ENCODE measurements at regions not wholly inside any gene's neighbourhood (a gene's known extent, or its start where the extent isn't known, plus 50 kb on each side); places are given as distances from the start of the nearest gene placed in this dataset.

DNA sequence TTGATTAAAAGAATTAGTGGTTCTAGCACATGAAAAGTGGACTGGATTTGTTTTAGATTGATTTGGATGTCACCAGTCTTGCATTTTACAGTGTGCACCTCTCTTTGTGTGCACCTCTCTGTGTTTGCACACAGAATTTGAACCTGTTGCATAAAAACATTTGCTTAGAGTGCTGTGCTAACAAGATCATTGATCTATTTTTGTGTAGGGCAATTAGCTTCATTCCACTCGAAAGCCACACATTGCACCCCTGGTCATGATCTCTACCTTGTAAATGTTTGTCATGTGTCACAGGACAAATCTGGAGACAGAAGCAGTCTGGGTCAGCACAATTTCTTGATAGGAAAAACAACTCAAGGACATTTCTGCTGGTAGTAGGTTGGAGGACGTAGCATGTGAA lies 258.7 kb upstream of the LINC00305 start:
- no peak overlapping the region for H3K27ac ChIP-seq
- no peaks in the 10 kb centered on the region for H3K9me3 ChIP-seq (ENCODE audit: insufficient read depth, low read depth)
- no peaks in the 10 kb centered on the region for H3K4me1 ChIP-seq (replicated peaks; ENCODE audit: insufficient read depth)
- no peaks in the 10 kb centered on the region for H3K36me3 ChIP-seq (ENCODE audit: low read depth)
- H3K4me3 ChIP-seq, result no peak overlapping the region
- no peaks in the 10 kb centered on the region for H3K9me2 ChIP-seq (ENCODE audit: insufficient read depth)
- DNase-seq, result no peak
- intact Hi-C loops (cut with micrococcal nuclease; ENCODE audit: unreplicated experiment), result no loop called here
- no peaks in the 10 kb centered on the region for H4K20me1 ChIP-seq (ENCODE audit: insufficient read depth)
- H3K79me2 ChIP-seq (ENCODE audit: low read depth), result no peaks in the 10 kb centered on the region
- ChIA-PET POLR2A (ENCODE audit: unreplicated experiment) (no interaction called here), CTCF (no interaction called here)
- no peaks in the 10 kb centered on the region for H3F3A ChIP-seq (ENCODE audit: insufficient read depth, low read depth)
- H2AFZ ChIP-seq, result no peak overlapping the region
- H3K27me3 ChIP-seq (ENCODE audit: insufficient read depth, low read depth), result no peaks in the 10 kb centered on the region
- TF ChIP-seq CTCF (conservative IDR thresholded peaks at IDR 0.05) (no peak), EZH2 (IDR thresholded peaks at IDR 0.05; ENCODE audit: low read depth) (no peak)
- H3K4me2 ChIP-seq, result no peak overlapping the region
- no TSS peak for BruUV-seq (replicated peaks)

DNA sequence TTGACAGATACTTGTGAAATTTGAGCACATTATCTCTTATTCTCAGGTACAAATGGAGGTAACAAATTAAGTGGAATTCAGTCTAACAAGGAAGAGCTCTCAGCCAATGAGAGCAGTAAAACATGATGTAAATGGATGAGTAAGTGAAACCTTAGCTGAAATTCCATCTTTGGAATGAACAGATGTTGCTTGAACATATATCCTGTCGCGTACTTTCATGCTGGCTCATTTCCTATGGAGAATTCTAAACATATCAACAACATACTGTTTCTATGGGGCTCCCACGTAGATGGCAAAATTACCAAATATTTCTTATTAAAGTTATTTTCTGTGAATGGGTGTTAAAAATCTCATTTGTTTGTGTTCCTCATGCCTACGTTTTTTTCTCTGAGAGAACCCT lies 256.3 kb upstream of the LINC00305 start:
- no peaks in the 10 kb centered on the region for H3K4me1 ChIP-seq (replicated peaks; ENCODE audit: insufficient read depth)
- no peaks in the 10 kb centered on the region for H3K79me2 ChIP-seq (ENCODE audit: low read depth)
- ChIA-PET POLR2A (ENCODE audit: unreplicated experiment) (no interaction called here), CTCF (no interaction called here)
- DNase-seq, result no peak
- H3K27me3 ChIP-seq (ENCODE audit: insufficient read depth, low read depth), result no peaks in the 10 kb centered on the region
- H3K9me3 ChIP-seq (ENCODE audit: insufficient read depth, low read depth), result no peaks in the 10 kb centered on the region
- no peaks in the 10 kb centered on the region for H3F3A ChIP-seq (ENCODE audit: insufficient read depth, low read depth)
- no peak for TF ChIP-seq CTCF (conservative IDR thresholded peaks at IDR 0.05)
- no peak for TF ChIP-seq EZH2 (IDR thresholded peaks at IDR 0.05; ENCODE audit: low read depth)
- no peak overlapping the region for H3K27ac ChIP-seq
- no peak overlapping the region for H2AFZ ChIP-seq
- H3K9me2 ChIP-seq (ENCODE audit: insufficient read depth), result no peaks in the 10 kb centered on the region
- H3K4me3 ChIP-seq, result no peak overlapping the region
- intact Hi-C loops (cut with micrococcal nuclease; ENCODE audit: unreplicated experiment), result no loop called here
- no peaks in the 10 kb centered on the region for H3K36me3 ChIP-seq (ENCODE audit: low read depth)
- no peak overlapping the region for H3K4me2 ChIP-seq
- no peaks in the 10 kb centered on the region for H4K20me1 ChIP-seq (ENCODE audit: insufficient read depth)
- no TSS peak for BruUV-seq (replicated peaks)

- no peaks in the 10 kb centered on the region for H3K36me3 ChIP-seq (ENCODE audit: low read depth)
- H3K79me2 ChIP-seq (ENCODE audit: low read depth), result no peaks in the 10 kb centered on the region
- no peak overlapping the region for H3K4me2 ChIP-seq
- no peaks in the 10 kb centered on the region for H3K9me3 ChIP-seq (ENCODE audit: insufficient read depth, low read depth)
- BruUV-seq (replicated peaks), result no TSS peak
- ChIA-PET CTCF (no interaction called here), POLR2A (ENCODE audit: unreplicated experiment) (interaction anchor here (0.5 kb wide), 1 partner anchor 233 kb away, joined by 4 read pairs; no protein-coding TSS in a partner anchor)
- no peak overlapping the region for H2AFZ ChIP-seq
- TF ChIP-seq EZH2 (IDR thresholded peaks at IDR 0.05; ENCODE audit: low read depth) (no peak), CTCF (conservative IDR thresholded peaks at IDR 0.05) (no peak)
- no peaks in the 10 kb centered on the region for H3K27me3 ChIP-seq (ENCODE audit: insufficient read depth, low read depth)
- H3K9me2 ChIP-seq (ENCODE audit: insufficient read depth), result no peaks in the 10 kb centered on the region
- no peaks in the 10 kb centered on the region for H3F3A ChIP-seq (ENCODE audit: insufficient read depth, low read depth)
- H3K4me3 ChIP-seq, result no peak overlapping the region
- H3K27ac ChIP-seq, result no peak overlapping the region
- H3K4me1 ChIP-seq (replicated peaks; ENCODE audit: insufficient read depth), result no peaks in the 10 kb centered on the region
- H4K20me1 ChIP-seq (ENCODE audit: insufficient read depth), result no peaks in the 10 kb centered on the region
- intact Hi-C loops (cut with micrococcal nuclease; ENCODE audit: unreplicated experiment), result no loop called here
- DNase-seq, result no peak
Measured at GRCh38 chr18:64403784-64404503, 255.1 kb upstream of the LINC00305 start.

All from PC-9 (cell line).